CD14-positive monocyte (primary cell): ENCODE measurements at regions not wholly inside any gene's neighbourhood (a gene's known extent, or its start where the extent isn't known, plus 50 kb on each side); places are given as distances from the start of the nearest gene placed in this dataset.
A peak's percentile ranks its signal among the peaks of the same experiment; 100 is the strongest.

Source experiments
- DNase-seq, 3 donors: peaks; one replicate each; pipeline ENCODE4 v3.0.0-alpha.2; 2011 to 2022
- H2AFZ ChIP-seq: 2 replicates; pipeline ENCODE4 v1.6.0; 2012; ENCODE audit warnings: mild to moderate bottlenecking, low read depth, low read length, inconsistent platforms; ENCODE audit not compliant: insufficient read depth, poor library complexity, severe bottlenecking
- H3K27ac ChIP-seq, 2 donors: 1 replicate in 1 of 2; 2 replicates in 1 of 2; pipeline ENCODE4 v1.5.1; 2012 to 2013; ENCODE audit warnings: low read length in 2 of 2, control low read depth in 1 of 2, inconsistent platforms in 1 of 2, low read depth in 1 of 2, mild to moderate bottlenecking in 1 of 2
- H3K27me3 ChIP-seq, 2 donors: one replicate each; pipeline versions ENCODE4 v1.6.0 to v1.6.1; 2011 to 2013; ENCODE audit warnings: low read length in 2 of 2; ENCODE audit not compliant: control insufficient read depth in 2 of 2, insufficient read depth in 2 of 2
- H3K36me3 ChIP-seq, 2 donors: replicated peaks in 1 of 2; 1 replicate in 1 of 2; 2 replicates in 1 of 2; pipeline versions ENCODE4 v1.5.1 to v1.6.1; 2012 to 2013; ENCODE audit warnings: low read length in 2 of 2, control low read depth in 1 of 2, inconsistent platforms in 1 of 2, mild to moderate bottlenecking in 1 of 2; ENCODE audit not compliant: insufficient read depth in 2 of 2, control insufficient read depth in 1 of 2
- H3K4me1 ChIP-seq, 2 donors: 1 replicate in 1 of 2; 2 replicates in 1 of 2; pipeline versions ENCODE4 v1.5.1 to v1.6.1; 2012 to 2013; ENCODE audit warnings: low read length in 2 of 2, control low read depth in 1 of 2, inconsistent platforms in 1 of 2, mild to moderate bottlenecking in 1 of 2, moderate library complexity in 1 of 2; ENCODE audit not compliant: insufficient read depth in 2 of 2, control insufficient read depth in 1 of 2
- H3K4me2 ChIP-seq: replicated peaks from 2 replicates; pipeline ENCODE3; 2012; ENCODE audit warnings: low read length, moderate library complexity, mild to moderate bottlenecking; ENCODE audit not compliant: poor library complexity, severe bottlenecking; ENCODE audit errors: extremely low read depth
- H3K4me3 ChIP-seq, 3 experiments: fragments of 200-600 bp in 1 of 3; sonication (generic) in 1 of 3; replicated peaks in 1 of 3; 1 replicate in 2 of 3; 2 replicates in 1 of 3; pipeline ENCODE4 v1.5.1; 2011 to 2013; ENCODE audit warnings: low read length in 3 of 3, mild to moderate bottlenecking in 3 of 3, control low read depth in 2 of 3, low read depth in 2 of 3, inconsistent platforms in 1 of 3, moderate library complexity in 1 of 3
- H3K79me2 ChIP-seq: 2 replicates; pipeline ENCODE4 v1.6.0; 2012; ENCODE audit warnings: mild to moderate bottlenecking, control low read depth, inconsistent platforms, low read length, moderate library complexity; ENCODE audit not compliant: insufficient read depth
- H3K9ac ChIP-seq: 2 replicates; pipeline ENCODE4 v1.6.0; 2017; ENCODE audit warnings: low read length, mild to moderate bottlenecking; ENCODE audit not compliant: insufficient read depth, poor library complexity, severe bottlenecking
- H3K9me3 ChIP-seq, 2 donors: replicated peaks in 1 of 2; 1 replicate in 1 of 2; 2 replicates in 1 of 2; pipeline versions ENCODE4 v1.5.1 to v1.6.1; 2012 to 2013; ENCODE audit warnings: low read length in 2 of 2, control low read depth in 1 of 2; ENCODE audit not compliant: control insufficient read depth in 1 of 2, insufficient read depth in 1 of 2
- H4K20me1 ChIP-seq: 2 replicates; pipeline ENCODE4 v1.6.0; 2012; ENCODE audit warnings: mild to moderate bottlenecking, low read length, control low read depth, moderate library complexity; ENCODE audit not compliant: insufficient read depth
- H3K27ac Mint-ChIP-seq, 7 donors: one replicate each; pipeline ENCODE4 v1.8.0; 2020; ENCODE audit warnings: mild to moderate bottlenecking in 7 of 7, mixed read lengths in 7 of 7, moderate library complexity in 6 of 7, inconsistent platforms in 2 of 7
- H3K27me3 Mint-ChIP-seq, 3 donors: one replicate each; pipeline ENCODE4 v1.8.0; 2021 to 2022; ENCODE audit warnings: low read depth in 3 of 3, mild to moderate bottlenecking in 3 of 3, mixed read lengths in 3 of 3, moderate library complexity in 3 of 3, inconsistent platforms in 1 of 3
- H3K36me3 Mint-ChIP-seq, 2 donors: one replicate each; pipeline ENCODE4 v1.8.0; 2020; ENCODE audit warnings: mixed read lengths in 2 of 2, inconsistent platforms in 1 of 2, mild to moderate bottlenecking in 1 of 2
- H3K4me1 Mint-ChIP-seq: one replicate; pipeline ENCODE4 v1.8.0; 2020; ENCODE audit warnings: mild to moderate bottlenecking, mixed read lengths
- H3K4me3 Mint-ChIP-seq, 2 donors: one replicate each; pipeline ENCODE4 v1.8.0; 2020; ENCODE audit warnings: mild to moderate bottlenecking in 2 of 2, mixed read lengths in 2 of 2, moderate library complexity in 1 of 2
- H3K9me3 Mint-ChIP-seq, 7 donors: one replicate each; pipeline ENCODE4 v1.8.0; 2020 to 2022; ENCODE audit warnings: mixed read lengths in 7 of 7, mild to moderate bottlenecking in 6 of 7, moderate library complexity in 6 of 7, inconsistent platforms in 2 of 7
- WGBS: methylation state at CpG from one replicate; pipeline ENCODE4 v1.1.5; 2013; ENCODE audit warnings: missing lambda C conversion rate; ENCODE audit not compliant: insufficient coverage; 5-methylcytosine and 5-hydroxymethylcytosine counted together
- intact Hi-C, 2 donors: fragments of 100-400 bp; cut with micrococcal nuclease; formaldehyde crosslinking; loops; one replicate each; pipeline versions ENCODE4 v1.15.0 to v1.15.1; 2023
- TF ChIP-seq, protein P1 (sequence below): fragments of 200-600 bp; IDR thresholded peaks from one replicate; pipeline ENCODE4 v1.8.0; 2022; ENCODE audit warnings: antibody characterized with exemption, mild to moderate bottlenecking

DNA sequence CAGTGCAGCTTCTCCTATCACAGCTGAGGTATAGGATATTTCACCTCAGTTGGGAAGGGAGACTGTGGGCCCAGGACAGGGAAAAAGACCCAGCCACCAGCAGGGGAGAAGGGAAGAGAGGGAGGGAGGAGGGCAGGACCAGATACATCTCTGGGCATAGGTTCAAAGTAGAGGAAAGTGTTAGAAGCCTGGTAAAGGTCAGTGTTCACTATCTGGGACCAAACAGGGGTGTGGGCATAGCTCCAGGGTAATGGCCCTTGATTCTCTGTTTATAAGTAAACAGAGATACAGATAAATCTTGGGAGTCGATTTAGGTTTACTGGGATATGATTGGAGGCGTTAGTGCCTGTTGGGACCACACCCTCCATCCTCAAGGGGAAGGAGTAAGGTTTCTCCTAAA lies 266.2 kb downstream of the LRFN2 start:
- Histone ChIP-seq H3K36me3 (no peaks in the 10 kb centered on the region), H3K27ac (no peak overlapping the region), H3K79me2 (no peaks in the 10 kb centered on the region), H2AFZ (no peak overlapping the region), H3K9ac (no peak overlapping the region), H3K27me3 (no peaks in the 10 kb centered on the region), H3K4me3 (no peak overlapping the region), H4K20me1 (no peaks in the 10 kb centered on the region), H3K4me2 (no peak overlapping the region), H3K4me1 (no peaks in the 10 kb centered on the region), H3K9me3 (peaks cover 0 to 2% of the 10 kb centered on the region in 2 donors)
- WGBS: no CpG with 5 or more reads among the region's 2 CpGs
- no peaks in the 10 kb centered on the region for H3K36me3 Mint-ChIP-seq
- no peaks in the 10 kb centered on the region for H3K4me1 Mint-ChIP-seq
- peaks cover 0 to 6% (median 2%) of the 10 kb centered on the region in 7 donors for H3K9me3 Mint-ChIP-seq
- DNase-seq: no peak
- TF ChIP-seq, protein P1, sequence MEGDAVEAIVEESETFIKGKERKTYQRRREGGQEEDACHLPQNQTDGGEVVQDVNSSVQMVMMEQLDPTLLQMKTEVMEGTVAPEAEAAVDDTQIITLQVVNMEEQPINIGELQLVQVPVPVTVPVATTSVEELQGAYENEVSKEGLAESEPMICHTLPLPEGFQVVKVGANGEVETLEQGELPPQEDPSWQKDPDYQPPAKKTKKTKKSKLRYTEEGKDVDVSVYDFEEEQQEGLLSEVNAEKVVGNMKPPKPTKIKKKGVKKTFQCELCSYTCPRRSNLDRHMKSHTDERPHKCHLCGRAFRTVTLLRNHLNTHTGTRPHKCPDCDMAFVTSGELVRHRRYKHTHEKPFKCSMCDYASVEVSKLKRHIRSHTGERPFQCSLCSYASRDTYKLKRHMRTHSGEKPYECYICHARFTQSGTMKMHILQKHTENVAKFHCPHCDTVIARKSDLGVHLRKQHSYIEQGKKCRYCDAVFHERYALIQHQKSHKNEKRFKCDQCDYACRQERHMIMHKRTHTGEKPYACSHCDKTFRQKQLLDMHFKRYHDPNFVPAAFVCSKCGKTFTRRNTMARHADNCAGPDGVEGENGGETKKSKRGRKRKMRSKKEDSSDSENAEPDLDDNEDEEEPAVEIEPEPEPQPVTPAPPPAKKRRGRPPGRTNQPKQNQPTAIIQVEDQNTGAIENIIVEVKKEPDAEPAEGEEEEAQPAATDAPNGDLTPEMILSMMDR: no peak
- no peak overlapping the region for H3K27ac Mint-ChIP-seq
- intact Hi-C loops: no loop called here
- peaks cover 2 to 17% (median 5%) of the 10 kb centered on the region in 3 donors for H3K27me3 Mint-ChIP-seq
- H3K4me3 Mint-ChIP-seq: no peak overlapping the region

DNA sequence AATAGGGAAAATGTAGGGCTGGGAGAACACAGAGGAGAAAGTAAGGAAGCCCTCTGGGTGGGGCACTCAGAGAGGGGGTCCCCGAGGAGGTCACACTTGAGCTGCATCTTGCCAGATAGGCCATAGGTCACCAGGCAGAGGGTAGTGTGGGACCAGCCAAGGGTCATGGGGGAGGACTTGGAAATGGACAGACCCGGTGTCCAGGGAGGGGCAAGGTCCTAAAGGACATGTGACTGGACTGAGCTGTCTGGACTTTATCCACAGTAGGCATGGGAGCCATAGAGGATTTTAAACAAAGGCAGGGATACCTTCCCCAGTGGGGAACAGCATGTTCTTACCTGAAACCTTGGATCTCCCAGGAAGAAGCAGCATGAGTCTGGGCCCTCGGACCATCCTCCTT lies 266.7 kb downstream of the LRFN2 start:
- Mint-ChIP-seq H3K27ac (peak overlapping the region in 1 of 7 donors; percentile 64), H3K4me1 (no peaks in the 10 kb centered on the region), H3K36me3 (no peaks in the 10 kb centered on the region), H3K9me3 (peaks cover 0 to 6% (median 2%) of the 10 kb centered on the region in 7 donors), H3K4me3 (no peak overlapping the region), H3K27me3 (peaks cover 4 to 17% (median 5%) of the 10 kb centered on the region in 3 donors)
- WGBS: 95% methylated on average over 3 of the region's 3 CpGs
- H3K4me2 ChIP-seq: no peak overlapping the region
- no peaks in the 10 kb centered on the region for H3K27me3 ChIP-seq
- no peaks in the 10 kb centered on the region for H4K20me1 ChIP-seq
- no peak overlapping the region for H3K27ac ChIP-seq
- H3K4me1 ChIP-seq: no peaks in the 10 kb centered on the region
- H3K9me3 ChIP-seq: peaks cover 0 to 2% of the 10 kb centered on the region in 2 donors
- H3K36me3 ChIP-seq: no peaks in the 10 kb centered on the region
- DNase-seq: no peak
- no peaks in the 10 kb centered on the region for H3K79me2 ChIP-seq
- no peak overlapping the region for H2AFZ ChIP-seq
- TF ChIP-seq, protein P1: no peak
- no peak overlapping the region for H3K4me3 ChIP-seq
- intact Hi-C loops: no loop called here
- no peak overlapping the region for H3K9ac ChIP-seq
